Panc1 (cell line): ENCODE measurements at regions not wholly inside any gene's neighbourhood (a gene's known extent, or its start where the extent isn't known, plus 50 kb on each side); places are given as distances from the start of the nearest gene placed in this dataset.

Source experiments
- CTCF ChIP-seq: fragments of 450-650 bp; IDR thresholded peaks from 2 replicates; pipeline ENCODE4 v1.5.1; 2017; ENCODE audit warnings: mild to moderate bottlenecking
- POLR2AphosphoS5 ChIP-seq: IDR thresholded peaks from 2 replicates; pipeline ENCODE4 v1.6.1; 2012; ENCODE audit warnings: mild to moderate bottlenecking, low read depth, low read length, moderate library complexity
- REST ChIP-seq, 2 experiments: IDR thresholded peaks; 2 replicates each; pipeline ENCODE4 v1.6.1; 2011 to 2012; ENCODE audit warnings: low read depth in 2 of 2, control low read depth in 1 of 2, low read length in 1 of 2, mild to moderate bottlenecking in 1 of 2, moderate library complexity in 1 of 2; ENCODE audit not compliant: insufficient read depth in 1 of 2
- SIN3A ChIP-seq: IDR thresholded peaks from 2 replicates; pipeline ENCODE4 v1.6.1; 2012; ENCODE audit warnings: low read depth, mild to moderate bottlenecking, low read length, moderate library complexity, borderline replicate concordance; ENCODE audit not compliant: insufficient read depth
- TCF7L2 ChIP-seq: IDR thresholded peaks from 2 replicates; pipeline ENCODE4 v1.6.1; 2011; ENCODE audit warnings: mild to moderate bottlenecking, low read depth, low read length, inconsistent platforms

GRCh38 chr1:82158981-82159380, 358.2 kb downstream of the ADGRL2 start:
- no peak for TF ChIP-seq POLR2AphosphoS5
- TF ChIP-seq CTCF = no peak
- no peak for TF ChIP-seq SIN3A
- no peak for TF ChIP-seq TCF7L2
- no peak for TF ChIP-seq REST (IDR thresholded peaks at IDR 0.05; ENCODE audit: insufficient read depth in 1 of 2, low read depth in 2 of 2, low read length in 1 of 2)
